SK-N-SH treated with all-trans-retinoic acid at 6 μM for 48 hours (cell line): ENCODE measurements at regions not wholly inside any gene's neighbourhood (a gene's known extent, or its start where the extent isn't known, plus 50 kb on each side); places are given as distances from the start of the nearest gene placed in this dataset.
"Not testable (repeated sequence)": the region's sequence is repeated elsewhere in the genome, so short reads cannot be mapped to it uniquely, and the experiment has no call there.

Experiments used
- ATAC-seq: fragments of 200-7000 bp; cut with Tn5 transposase; 3 replicates; pipeline ENCODE4 v1.9.1; 2020; ENCODE audit warnings: mild to moderate bottlenecking, moderate library complexity
- ARNTL ChIP-seq: fragments of 450-650 bp; formaldehyde crosslinking; IDR thresholded peaks from 2 replicates; pipeline ENCODE4 v1.5.0; 2020; ENCODE audit warnings: low read depth, mild to moderate bottlenecking, moderate library complexity, borderline replicate concordance
- BACH2 ChIP-seq: fragments of 250-450 bp; sonication (Bioruptor Pico); IDR thresholded peaks from 2 replicates; pipeline ENCODE4 v1.9.0; 2021; ENCODE audit warnings: mild to moderate bottlenecking, borderline replicate concordance
- CSDC2 ChIP-seq: fragments of 250-450 bp; sonication (Bioruptor Pico); IDR thresholded peaks from 2 replicates; pipeline ENCODE4 v1.5.0; 2020; ENCODE audit warnings: mild to moderate bottlenecking, moderate library complexity
- ESRRG ChIP-seq: fragments of 250-450 bp; sonication (Bioruptor Pico); IDR thresholded peaks from 2 replicates; pipeline ENCODE4 v1.6.1; 2021; ENCODE audit warnings: mild to moderate bottlenecking
- ISL1 ChIP-seq: fragments of 250-450 bp; sonication (Bioruptor Pico); IDR thresholded peaks from 2 replicates; pipeline ENCODE4 v2.1.2; 2022; ENCODE audit warnings: mild to moderate bottlenecking, moderate library complexity
- OSR1 ChIP-seq: fragments of 250-450 bp; sonication (Bioruptor Pico); IDR thresholded peaks from 2 replicates; pipeline ENCODE4 v1.8.0; 2022; ENCODE audit warnings: moderate library complexity, mild to moderate bottlenecking, inconsistent platforms
- PPARA ChIP-seq: fragments of 250-450 bp; sonication (Bioruptor Pico); IDR thresholded peaks from 2 replicates; pipeline ENCODE4 v1.5.0; 2020; ENCODE audit warnings: mild to moderate bottlenecking, borderline replicate concordance
- RARB ChIP-seq: fragments of 250-450 bp; sonication (Bioruptor Pico); IDR thresholded peaks from 2 replicates; pipeline ENCODE4 v1.8.0; 2021; ENCODE audit warnings: mild to moderate bottlenecking, moderate library complexity
- SNAI2 ChIP-seq: fragments of 250-450 bp; sonication (Bioruptor Pico); IDR thresholded peaks from 2 replicates; pipeline ENCODE4 v1.5.0; 2020; ENCODE audit warnings: mild to moderate bottlenecking, moderate library complexity
- TCF4 ChIP-seq: fragments of 250-450 bp; sonication (Bioruptor Pico); IDR thresholded peaks from 2 replicates; pipeline ENCODE4 v1.8.0; 2021; ENCODE audit warnings: mild to moderate bottlenecking, moderate library complexity, borderline replicate concordance
- TOX ChIP-seq: fragments of 250-450 bp; sonication (Bioruptor Pico); IDR thresholded peaks from 2 replicates; pipeline ENCODE4 v1.8.0; 2021; ENCODE audit warnings: mild to moderate bottlenecking, moderate library complexity, borderline replicate concordance
- ZC3H10 ChIP-seq: fragments of 250-450 bp; sonication (Bioruptor Pico); IDR thresholded peaks from 2 replicates; pipeline ENCODE4 v1.5.1; 2021; ENCODE audit warnings: mild to moderate bottlenecking, moderate library complexity
- ZFP3 ChIP-seq: fragments of 250-450 bp; sonication (Bioruptor Pico); IDR thresholded peaks from 2 replicates; pipeline ENCODE4 v1.5.0; 2020; ENCODE audit warnings: mild to moderate bottlenecking, moderate library complexity
- ZFP30 ChIP-seq: fragments of 450-650 bp; formaldehyde crosslinking; IDR thresholded peaks from 2 replicates; pipeline ENCODE4 v1.5.0; 2022; ENCODE audit warnings: mild to moderate bottlenecking, moderate library complexity
- ZNF565 ChIP-seq: fragments of 450-650 bp; formaldehyde crosslinking; conservative IDR thresholded peaks from 2 replicates; pipeline ENCODE4 v1.5.0; 2020; ENCODE audit warnings: low read depth, mild to moderate bottlenecking, moderate library complexity
- ZNF70 ChIP-seq: fragments of 450-650 bp; formaldehyde crosslinking; IDR thresholded peaks from 2 replicates; pipeline ENCODE4 v1.5.0; 2020; ENCODE audit warnings: mild to moderate bottlenecking, moderate library complexity
- TF ChIP-seq, protein P1 (sequence below): fragments of 250-450 bp; sonication (Bioruptor Pico); IDR thresholded peaks from 2 replicates; pipeline ENCODE4 v1.5.1; 2020; ENCODE audit warnings: low read depth, mild to moderate bottlenecking, moderate library complexity
- TF ChIP-seq, protein P2 (sequence below): fragments of 250-450 bp; sonication (Bioruptor Pico); IDR thresholded peaks from 2 replicates; pipeline ENCODE4 v1.5.1; 2021; ENCODE audit warnings: mild to moderate bottlenecking, moderate library complexity
- TF ChIP-seq, protein P3 (sequence below): fragments of 250-450 bp; sonication (Bioruptor Pico); IDR thresholded peaks from 2 replicates; pipeline ENCODE4 v1.8.0; 2020; ENCODE audit warnings: mild to moderate bottlenecking, moderate library complexity, borderline replicate concordance
- TF ChIP-seq, protein P4 (sequence below): fragments of 250-450 bp; sonication (Bioruptor Pico); IDR thresholded peaks from 2 replicates; pipeline ENCODE4 v1.5.0; 2020; ENCODE audit warnings: mild to moderate bottlenecking, moderate library complexity

DNA sequence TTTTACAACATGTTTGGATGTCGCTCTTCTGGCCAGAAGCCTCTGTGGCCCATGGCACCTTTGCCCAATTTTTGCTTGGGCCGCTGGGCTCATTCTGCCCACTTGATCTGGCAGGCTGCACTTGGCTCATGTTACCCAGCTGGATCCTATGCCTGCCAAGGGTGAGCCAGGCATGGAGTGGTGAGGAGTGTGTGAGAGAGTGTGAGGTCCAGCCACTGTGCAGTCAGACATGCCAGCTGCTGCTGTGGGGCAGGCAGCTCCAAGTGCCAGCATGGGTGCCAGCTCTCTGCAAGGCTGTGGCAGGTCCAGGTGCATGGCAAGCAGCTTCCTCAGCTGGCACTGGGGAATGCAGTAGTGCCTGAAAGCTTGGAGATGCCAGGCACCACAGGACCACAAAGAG is 71.0 kb downstream of the EBNA1BP2 start:
- no peak for ATAC-seq
- no peak for TF ChIP-seq ZFP30 (CRISPR knock-in tag)
- no peak for TF ChIP-seq ZFP3 (CRISPR knock-in tag)
- no peak for TF ChIP-seq TCF4 (CRISPR knock-in tag)
- TF ChIP-seq, protein P1, sequence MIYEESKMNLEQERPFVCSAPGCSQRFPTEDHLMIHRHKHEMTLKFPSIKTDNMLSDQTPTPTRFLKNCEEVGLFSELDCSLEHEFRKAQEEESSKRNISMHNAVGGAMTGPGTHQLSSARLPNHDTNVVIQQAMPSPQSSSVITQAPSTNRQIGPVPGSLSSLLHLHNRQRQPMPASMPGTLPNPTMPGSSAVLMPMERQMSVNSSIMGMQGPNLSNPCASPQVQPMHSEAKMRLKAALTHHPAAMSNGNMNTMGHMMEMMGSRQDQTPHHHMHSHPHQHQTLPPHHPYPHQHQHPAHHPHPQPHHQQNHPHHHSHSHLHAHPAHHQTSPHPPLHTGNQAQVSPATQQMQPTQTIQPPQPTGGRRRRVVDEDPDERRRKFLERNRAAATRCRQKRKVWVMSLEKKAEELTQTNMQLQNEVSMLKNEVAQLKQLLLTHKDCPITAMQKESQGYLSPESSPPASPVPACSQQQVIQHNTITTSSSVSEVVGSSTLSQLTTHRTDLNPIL (CRISPR knock-in tag): no peak
- no peak for TF ChIP-seq PPARA (CRISPR knock-in tag)
- TF ChIP-seq RARB (CRISPR knock-in tag): no peak
- no peak for TF ChIP-seq ESRRG (CRISPR knock-in tag)
- TF ChIP-seq SNAI2: no peak
- TF ChIP-seq TOX (CRISPR knock-in tag): no peak
- TF ChIP-seq BACH2 (CRISPR knock-in tag): no peak
- TF ChIP-seq, protein P2, sequence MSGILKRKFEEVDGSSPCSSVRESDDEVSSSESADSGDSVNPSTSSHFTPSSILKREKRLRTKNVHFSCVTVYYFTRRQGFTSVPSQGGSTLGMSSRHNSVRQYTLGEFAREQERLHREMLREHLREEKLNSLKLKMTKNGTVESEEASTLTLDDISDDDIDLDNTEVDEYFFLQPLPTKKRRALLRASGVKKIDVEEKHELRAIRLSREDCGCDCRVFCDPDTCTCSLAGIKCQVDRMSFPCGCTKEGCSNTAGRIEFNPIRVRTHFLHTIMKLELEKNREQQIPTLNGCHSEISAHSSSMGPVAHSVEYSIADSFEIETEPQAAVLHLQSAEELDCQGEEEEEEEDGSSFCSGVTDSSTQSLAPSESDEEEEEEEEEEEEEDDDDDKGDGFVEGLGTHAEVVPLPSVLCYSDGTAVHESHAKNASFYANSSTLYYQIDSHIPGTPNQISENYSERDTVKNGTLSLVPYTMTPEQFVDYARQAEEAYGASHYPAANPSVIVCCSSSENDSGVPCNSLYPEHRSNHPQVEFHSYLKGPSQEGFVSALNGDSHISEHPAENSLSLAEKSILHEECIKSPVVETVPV: no peak
- no peak for TF ChIP-seq ARNTL (CRISPR knock-in tag)
- no peak for TF ChIP-seq OSR1 (CRISPR knock-in tag)
- no peak for TF ChIP-seq CSDC2 (CRISPR knock-in tag)
- TF ChIP-seq ZNF70: no peak
- no peak for TF ChIP-seq ISL1 (CRISPR knock-in tag)
- TF ChIP-seq, all 23 proteins: peak for 0

DNA sequence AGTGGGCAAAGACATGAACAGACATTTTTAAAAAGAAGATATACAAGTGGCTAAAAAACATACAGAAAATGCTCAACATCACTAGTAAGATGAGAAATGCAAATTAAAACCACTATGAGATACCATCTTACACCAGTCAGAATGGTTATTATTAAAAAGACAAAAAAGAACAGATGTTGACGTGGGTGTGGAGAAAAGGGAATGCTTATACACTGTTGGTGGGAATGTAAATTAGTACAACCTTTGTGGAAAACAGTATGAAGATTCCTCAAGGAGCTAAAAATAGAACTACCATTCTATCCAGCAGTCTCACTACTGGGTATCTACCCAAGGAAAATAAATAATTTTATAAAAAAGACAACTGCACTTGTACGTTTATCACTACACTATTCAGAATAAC is 73.9 kb downstream of the EBNA1BP2 start:
- no peak for ATAC-seq
- TF ChIP-seq CSDC2 (CRISPR knock-in tag) (no peak), TCF4 (CRISPR knock-in tag) (no peak), ESRRG (CRISPR knock-in tag) (no peak), ZNF565 (no peak), TOX (CRISPR knock-in tag) (no peak), ZFP3 (CRISPR knock-in tag) (no peak), ZC3H10 (CRISPR knock-in tag) (no peak)
- TF ChIP-seq, protein P3, sequence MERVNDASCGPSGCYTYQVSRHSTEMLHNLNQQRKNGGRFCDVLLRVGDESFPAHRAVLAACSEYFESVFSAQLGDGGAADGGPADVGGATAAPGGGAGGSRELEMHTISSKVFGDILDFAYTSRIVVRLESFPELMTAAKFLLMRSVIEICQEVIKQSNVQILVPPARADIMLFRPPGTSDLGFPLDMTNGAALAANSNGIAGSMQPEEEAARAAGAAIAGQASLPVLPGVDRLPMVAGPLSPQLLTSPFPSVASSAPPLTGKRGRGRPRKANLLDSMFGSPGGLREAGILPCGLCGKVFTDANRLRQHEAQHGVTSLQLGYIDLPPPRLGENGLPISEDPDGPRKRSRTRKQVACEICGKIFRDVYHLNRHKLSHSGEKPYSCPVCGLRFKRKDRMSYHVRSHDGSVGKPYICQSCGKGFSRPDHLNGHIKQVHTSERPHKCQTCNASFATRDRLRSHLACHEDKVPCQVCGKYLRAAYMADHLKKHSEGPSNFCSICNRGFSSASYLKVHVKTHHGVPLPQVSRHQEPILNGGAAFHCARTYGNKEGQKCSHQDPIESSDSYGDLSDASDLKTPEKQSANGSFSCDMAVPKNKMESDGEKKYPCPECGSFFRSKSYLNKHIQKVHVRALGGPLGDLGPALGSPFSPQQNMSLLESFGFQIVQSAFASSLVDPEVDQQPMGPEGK (CRISPR knock-in tag): no peak
- TF ChIP-seq, protein P1 (CRISPR knock-in tag): no peak
- TF ChIP-seq, protein P4, sequence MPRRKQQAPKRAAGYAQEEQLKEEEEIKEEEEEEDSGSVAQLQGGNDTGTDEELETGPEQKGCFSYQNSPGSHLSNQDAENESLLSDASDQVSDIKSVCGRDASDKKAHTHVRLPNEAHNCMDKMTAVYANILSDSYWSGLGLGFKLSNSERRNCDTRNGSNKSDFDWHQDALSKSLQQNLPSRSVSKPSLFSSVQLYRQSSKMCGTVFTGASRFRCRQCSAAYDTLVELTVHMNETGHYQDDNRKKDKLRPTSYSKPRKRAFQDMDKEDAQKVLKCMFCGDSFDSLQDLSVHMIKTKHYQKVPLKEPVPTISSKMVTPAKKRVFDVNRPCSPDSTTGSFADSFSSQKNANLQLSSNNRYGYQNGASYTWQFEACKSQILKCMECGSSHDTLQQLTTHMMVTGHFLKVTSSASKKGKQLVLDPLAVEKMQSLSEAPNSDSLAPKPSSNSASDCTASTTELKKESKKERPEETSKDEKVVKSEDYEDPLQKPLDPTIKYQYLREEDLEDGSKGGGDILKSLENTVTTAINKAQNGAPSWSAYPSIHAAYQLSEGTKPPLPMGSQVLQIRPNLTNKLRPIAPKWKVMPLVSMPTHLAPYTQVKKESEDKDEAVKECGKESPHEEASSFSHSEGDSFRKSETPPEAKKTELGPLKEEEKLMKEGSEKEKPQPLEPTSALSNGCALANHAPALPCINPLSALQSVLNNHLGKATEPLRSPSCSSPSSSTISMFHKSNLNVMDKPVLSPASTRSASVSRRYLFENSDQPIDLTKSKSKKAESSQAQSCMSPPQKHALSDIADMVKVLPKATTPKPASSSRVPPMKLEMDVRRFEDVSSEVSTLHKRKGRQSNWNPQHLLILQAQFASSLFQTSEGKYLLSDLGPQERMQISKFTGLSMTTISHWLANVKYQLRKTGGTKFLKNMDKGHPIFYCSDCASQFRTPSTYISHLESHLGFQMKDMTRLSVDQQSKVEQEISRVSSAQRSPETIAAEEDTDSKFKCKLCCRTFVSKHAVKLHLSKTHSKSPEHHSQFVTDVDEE (CRISPR knock-in tag): no peak

DNA sequence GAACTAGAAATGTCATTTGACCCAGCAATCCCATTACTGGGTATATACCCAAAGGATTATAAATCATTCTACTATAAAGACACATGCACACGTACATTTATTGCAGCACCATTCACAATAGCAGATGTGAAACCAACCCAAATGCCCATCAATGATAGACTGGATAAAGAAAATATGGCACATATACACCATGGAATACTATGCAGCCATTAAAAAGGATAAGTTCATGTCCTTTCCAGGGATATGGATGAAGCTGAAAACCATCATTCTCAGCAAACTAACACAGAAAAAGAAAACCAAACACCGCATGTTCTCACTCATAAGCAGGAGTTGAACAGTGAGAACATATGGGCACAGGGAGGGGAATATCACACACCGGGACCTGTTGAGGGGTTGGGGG is 75.6 kb downstream of the EBNA1BP2 start:
- not testable (repeated sequence) for ATAC-seq

DNA sequence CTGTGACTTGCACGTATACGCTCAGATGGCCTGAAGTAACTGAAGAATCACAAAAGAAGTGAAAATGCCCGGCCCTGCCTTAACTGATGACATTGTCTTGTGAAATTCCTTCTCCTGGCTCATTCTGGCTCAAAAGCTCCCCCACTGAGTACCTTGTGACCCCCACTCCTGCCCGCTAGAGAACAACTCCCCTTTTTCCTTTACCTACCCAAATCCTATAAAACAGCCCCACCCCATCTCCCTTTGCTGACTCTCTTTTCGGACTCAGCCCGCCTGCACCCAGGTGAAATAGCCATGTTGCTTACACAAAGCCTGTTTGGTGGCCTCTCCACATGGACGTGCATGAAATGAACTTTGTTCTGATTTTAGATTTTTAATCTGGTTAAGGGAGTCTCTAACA is 81.3 kb downstream of the EBNA1BP2 start:
- ATAC-seq: not testable (repeated sequence)

DNA sequence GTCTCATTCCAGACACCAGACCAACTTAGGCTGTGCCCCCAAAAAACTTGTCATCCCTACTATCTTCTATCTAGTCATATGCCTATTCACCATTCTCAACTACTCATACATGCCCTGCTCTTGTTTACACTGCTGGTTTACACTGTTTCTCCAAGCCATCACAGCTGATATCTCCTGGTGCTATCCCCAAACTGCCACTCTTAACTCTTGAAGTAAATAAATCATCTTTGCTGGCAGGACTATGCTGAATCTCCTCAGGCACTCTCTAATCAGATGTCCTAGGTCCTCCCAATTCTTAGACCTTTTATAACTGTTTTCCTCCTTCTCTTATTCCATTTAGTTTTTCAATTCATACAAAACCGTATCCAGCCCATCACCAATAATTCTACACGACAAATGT is 81.9 kb downstream of the EBNA1BP2 start:
- not testable (repeated sequence) for ATAC-seq
